GM19035 (cell line): ENCODE measurements at regions not wholly inside any gene's neighbourhood (a gene's known extent, or its start where the extent isn't known, plus 50 kb on each side); places are given as distances from the start of the nearest gene placed in this dataset.
"Not testable (repeated sequence)": the region's sequence is repeated elsewhere in the genome, so short reads cannot be mapped to it uniquely, and the experiment has no call there.

Source experiments
- ATAC-seq: cut with Tn5 transposase; IDR thresholded peaks from one replicate; pipeline ENCODE4 v1.9.1; 2021; ENCODE audit not compliant: unreplicated experiment

- ATAC-seq = no peak
These were observed 898.9 kb upstream of the MIR17HG start for GRCh38 chr13:90448466-90449037.

DNA sequence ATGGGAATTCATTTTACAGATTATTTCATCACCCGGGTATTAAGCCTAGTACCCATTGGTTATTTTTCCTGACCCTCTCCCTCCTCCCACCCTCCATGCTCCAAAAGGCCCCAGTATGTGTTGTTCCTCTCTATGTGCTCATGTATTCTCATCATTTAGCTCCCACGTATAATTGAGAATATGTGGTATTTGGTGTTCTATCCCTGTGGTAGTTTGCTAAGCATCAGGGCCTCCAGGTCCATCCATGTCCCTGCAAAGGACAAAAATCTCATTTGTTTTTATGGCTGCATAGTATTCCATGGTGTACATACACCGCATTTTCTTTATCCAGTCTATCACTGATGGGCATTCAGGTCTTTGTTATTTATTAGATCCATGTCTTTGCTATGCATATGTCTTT, 894.1 kb upstream of the MIR17HG start:
- no peak for ATAC-seq

- no peak for ATAC-seq
These were observed 893.4 kb upstream of the MIR17HG start for GRCh38 chr13:90454002-90454636.

DNA sequence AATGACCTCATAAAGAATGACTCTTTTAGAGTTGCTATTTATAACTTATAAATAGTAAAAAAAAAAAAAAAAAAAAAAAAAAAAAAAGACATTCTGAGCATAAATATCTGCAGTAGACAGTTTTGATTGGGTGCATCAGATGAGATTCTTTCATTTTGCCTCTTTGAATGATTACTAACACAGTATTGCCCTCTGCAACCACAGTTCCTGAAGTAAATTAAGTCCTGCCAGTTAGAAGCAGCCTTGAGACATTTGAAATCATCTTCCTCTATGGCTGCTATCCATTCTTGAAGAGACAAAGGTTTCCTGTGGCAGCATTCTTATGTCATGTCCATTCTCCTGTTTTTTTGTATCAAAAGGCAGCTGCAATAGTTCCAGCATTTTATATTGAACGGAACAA, 892.4 kb upstream of the MIR17HG start:
- ATAC-seq = no peak

DNA sequence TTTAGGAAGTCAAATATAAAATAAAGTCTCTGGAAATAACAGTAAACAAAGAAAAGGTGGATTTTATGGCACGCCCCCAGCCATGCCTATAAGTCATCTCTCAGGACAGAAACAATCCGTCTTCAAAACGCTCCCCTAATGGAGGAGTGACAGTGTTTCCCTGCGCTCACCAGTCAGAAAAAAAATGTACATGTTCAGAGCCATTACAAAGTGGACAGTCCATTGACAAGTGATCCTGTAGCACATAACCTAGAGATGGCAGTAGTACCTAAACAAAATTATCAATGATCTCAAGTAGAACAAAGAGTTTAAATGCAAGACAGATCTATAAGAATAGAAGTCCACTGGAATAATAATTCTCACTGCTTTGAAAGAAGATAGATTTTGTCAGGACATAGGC, 891.7 kb upstream of the MIR17HG start:
- no peak for ATAC-seq

- no peak for ATAC-seq
These were observed 886.1 kb upstream of the MIR17HG start for GRCh38 chr13:90461398-90461797.

DNA sequence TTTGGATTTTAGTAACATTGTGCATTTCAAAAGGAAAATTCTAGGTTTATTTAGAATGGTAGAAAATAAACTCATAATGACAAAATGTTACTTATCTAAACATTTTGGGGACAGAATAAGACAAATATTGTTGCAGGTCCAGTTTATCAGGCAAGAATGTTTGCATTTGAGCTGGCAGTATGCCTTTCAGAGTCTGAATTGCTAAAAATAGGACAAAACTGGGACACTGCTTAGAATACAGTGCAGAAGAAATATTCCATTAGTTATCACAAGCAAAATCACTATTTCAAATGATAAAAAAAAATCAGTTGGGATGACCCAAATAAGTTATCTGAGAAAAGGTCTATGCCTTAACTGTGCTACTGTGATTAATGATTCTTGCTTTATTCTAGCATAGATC, 870.3 kb upstream of the MIR17HG start:
- ATAC-seq = no peak

DNA sequence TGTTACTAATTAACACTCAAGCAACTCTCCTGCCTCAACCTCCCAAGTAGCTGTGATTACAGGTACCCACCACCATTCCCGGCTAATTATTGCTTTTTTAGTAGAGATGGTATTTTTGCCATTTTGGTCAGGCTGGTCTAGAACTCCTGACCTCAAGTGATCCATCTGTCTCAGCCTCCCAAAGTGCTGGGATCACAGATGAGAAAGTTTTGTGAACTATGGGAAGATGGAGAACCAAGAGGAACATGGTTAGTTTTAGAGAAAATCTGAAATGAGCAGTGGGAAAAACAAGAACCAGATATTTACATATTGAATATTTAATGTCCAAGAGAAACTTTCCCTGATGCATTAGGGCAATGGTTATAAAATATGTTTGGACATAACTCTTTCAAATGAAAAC, 863.6 kb upstream of the MIR17HG start:
- ATAC-seq = no peak

DNA sequence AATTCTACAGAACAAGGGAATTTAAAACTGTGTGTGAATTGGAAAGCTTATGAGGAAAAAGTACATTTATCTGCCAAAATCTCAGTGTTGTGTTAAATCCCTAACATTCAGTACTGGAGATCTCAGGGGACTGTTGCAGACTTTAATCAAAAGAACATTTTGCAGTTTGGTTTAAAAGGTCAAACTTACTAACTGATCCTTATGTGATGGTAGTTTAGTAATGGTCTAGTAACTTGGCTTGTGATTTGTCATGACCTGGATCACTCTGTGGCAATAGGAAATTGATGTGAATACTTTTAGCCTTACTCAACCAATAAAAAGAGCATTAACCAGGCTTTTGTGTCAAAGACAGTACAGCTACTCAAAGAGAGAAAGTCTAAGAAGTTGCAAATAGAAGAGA, 862.1 kb upstream of the MIR17HG start:
- no peak for ATAC-seq

DNA sequence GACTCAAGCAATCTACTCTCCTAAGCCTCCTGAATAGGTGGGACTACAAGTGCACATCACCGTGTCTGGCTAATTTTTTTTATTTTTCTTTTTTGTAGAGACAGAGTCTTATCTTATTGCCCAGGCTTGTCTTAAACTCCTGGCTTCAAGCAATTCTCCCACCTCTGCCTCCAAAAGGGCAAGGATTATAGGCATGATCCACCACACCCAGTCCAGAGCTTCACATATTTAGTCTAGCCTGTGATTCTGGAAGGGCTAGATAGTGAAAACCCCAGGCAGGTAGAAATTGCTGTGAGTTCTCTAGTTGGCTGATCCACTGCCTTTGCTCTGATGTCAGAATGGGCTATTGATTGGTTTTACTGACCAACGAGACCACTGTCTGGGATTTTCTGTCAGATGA, 854.6 kb upstream of the MIR17HG start:
- no peak for ATAC-seq

DNA sequence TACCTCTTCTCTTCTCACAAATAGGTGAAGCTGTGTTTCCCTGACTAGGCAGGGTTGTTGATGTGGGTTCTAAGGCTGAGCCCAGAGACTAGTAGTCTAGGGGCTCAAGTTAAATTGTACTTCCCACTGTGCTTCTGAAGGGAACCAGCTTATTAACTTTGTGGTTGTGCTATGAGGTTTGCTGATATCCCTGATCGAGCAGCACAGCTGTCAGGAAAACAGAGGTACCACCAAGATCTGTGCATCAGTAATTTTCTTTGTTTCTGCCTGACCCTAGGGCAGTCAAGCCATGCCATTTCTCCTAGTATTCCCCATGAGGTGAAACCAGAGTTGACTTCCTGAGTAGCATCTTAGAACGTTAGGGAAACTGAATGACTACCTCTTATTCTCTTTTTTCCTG, 853.8 kb upstream of the MIR17HG start:
- no peak for ATAC-seq

DNA sequence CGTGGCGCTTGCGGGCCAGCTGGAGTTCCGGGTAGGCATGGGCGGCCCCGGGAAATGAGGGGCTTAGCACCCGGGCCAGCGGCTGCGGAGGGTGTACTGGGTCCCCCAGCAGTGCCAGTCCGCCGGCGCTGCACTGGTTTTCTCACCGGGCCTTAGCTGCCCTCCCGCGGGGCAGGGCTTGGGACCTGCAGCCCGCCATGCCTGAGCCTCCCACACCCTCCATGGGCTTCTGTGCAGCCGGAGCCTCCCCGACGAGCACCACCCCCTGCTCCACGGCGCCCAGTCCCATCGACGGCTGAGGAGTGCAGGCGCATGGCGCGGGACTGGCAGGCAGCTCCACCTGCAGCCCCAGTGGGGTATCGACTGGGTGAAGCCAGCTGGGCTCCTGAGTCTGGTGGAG, 852.6 kb upstream of the MIR17HG start:
- ATAC-seq = not testable (repeated sequence)

DNA sequence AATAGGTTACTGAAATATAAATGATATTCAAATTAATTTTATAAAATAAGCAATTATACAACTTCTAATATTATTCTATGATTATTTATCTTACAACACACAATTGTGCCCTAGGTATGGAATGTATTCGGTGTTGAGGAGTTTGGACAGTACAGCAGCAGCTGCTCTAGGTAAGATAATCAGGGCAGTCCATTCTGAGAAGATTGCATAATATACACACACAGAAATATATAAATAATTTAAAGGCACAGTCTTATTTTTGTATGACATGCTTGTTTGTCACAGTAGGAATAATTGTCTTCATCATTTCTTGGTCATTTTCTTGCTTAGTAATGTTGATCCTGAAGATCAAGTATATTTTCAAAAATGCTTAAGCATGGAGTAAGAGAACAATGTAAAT, 849.4 kb upstream of the MIR17HG start:
- ATAC-seq = no peak

- ATAC-seq = no peak
These were observed 848.7 kb upstream of the MIR17HG start for GRCh38 chr13:90498816-90499215.

DNA sequence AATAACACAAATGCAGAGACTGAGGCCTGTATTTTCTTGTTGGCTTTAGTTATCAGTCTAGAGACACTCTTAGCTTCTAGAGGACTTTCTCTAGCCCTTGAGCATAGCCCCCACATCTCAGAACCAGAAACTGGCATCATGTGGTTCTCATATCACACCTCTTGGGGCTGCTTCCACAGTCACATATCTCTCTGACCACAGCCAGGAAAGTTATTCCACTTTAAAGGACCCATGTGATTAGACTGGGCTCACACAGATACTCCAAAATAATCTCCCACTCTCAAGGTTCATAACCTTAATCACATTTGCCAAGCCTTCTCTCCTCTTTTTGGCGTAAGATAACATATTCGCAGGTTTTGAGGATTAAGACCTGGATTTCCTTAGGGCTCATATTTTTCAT, 846.9 kb upstream of the MIR17HG start:
- no peak for ATAC-seq

- ATAC-seq = no peak
These were observed 845.3 kb upstream of the MIR17HG start for GRCh38 chr13:90502153-90502552.

GRCh38 chr13:90502762-90503161, 844.7 kb upstream of the MIR17HG start:
- no peak for ATAC-seq

DNA sequence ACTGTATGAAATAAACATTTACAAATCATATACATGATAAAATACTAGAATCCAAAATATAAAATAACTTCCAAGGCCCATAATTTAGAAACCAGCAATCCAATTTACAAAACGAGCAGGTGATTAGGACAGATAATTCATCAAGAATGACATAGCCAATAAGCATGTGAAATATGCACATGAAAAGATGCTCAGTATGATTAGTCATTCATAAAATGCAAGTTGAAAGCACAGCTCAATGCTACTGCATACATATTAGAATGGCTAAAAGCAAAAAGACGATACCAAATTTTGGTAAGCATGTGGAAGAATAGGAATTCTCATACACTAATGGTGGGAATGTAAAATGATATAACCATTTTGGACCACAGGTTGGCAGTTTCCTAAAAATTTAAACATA, 837.2 kb upstream of the MIR17HG start:
- ATAC-seq = no peak

DNA sequence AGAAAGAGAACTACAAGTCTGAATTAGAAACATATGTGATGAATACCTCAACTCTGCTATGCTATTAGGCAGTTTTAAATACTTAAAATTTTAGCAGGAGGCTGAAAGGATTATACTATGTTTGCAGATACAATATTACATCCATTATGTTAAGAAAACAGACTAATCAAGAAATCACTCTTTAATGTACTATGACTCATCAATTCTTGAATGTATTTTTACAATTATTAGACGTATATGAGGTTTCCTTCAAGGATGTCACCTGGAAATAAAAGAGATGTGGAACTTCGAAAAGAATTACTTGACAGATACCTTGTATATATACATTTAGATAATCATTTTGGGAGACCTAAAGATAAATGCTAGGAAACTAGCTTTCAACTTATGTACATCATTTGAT, 835.6 kb upstream of the MIR17HG start:
- no peak for ATAC-seq

GRCh38 chr13:90514712-90515111, 832.8 kb upstream of the MIR17HG start:
- ATAC-seq = not testable (repeated sequence)

- ATAC-seq = no peak
These were observed 829.1 kb upstream of the MIR17HG start for GRCh38 chr13:90518417-90518816.

DNA sequence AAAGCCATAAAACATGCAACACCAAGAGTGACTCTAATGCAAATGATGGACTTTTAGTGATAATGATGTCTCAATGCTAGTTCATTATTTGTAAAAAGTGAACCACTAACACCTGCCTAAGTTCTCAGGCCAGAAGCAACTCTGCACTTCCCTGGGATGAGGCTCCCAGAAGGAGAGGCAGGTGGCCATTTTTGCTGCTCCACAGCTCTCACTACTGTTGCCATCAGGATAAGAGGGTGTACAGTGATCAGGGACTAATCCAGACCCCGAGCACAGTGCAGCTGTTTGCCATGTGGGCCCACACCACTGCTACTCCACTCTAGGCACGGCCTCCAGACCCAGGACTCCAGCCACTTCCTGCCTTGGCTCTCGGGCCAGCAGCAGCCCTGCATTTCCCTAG, 828.3 kb upstream of the MIR17HG start:
- no peak for ATAC-seq

- no peak for ATAC-seq
These were observed 820.8 kb upstream of the MIR17HG start for GRCh38 chr13:90526711-90527110.
